IMR-90 (cell line): ENCODE measurements at regions not wholly inside any gene's neighbourhood (a gene's known extent, or its start where the extent isn't known, plus 50 kb on each side); places are given as distances from the start of the nearest gene placed in this dataset.

ENCODE experiments used
- ATAC-seq: fragments of 200-7000 bp; cut with Tn5 transposase; 2 replicates; pipeline ENCODE4 v1.9.1; 2020; ENCODE audit warnings: low read depth, mild to moderate bottlenecking, moderate library complexity
- BruUV-seq: library from RNA; stranded (reverse); fragments of 400-500 nt; replicated peaks from 2 replicates; lab custom pipeline; 2021; lab: Mats Ljungman, UMichigan
- CTCF ChIA-PET: fragments of 300-600 bp; formaldehyde crosslinking; extraction: SDS; loops from one replicate; lab custom pipeline; 2021; ENCODE audit warnings: antibody characterized with exemption; lab: Yijun Ruan, JAX
- POLR2A ChIA-PET: fragments of 300-600 bp; sonication (Branson Sonifier 250); formaldehyde crosslinking; loops from one replicate; lab custom pipeline; 2022; ENCODE audit warnings: antibody characterized with exemption; ENCODE audit not compliant: unreplicated experiment; lab: Charles Lee
- DNase-seq: peaks from one replicate; pipeline ENCODE4 v3.0.0; 2013
- H2AFZ ChIP-seq: replicated peaks from 2 replicates; pipeline ENCODE3; 2013; ENCODE audit warnings: low read length, mild to moderate bottlenecking; ENCODE audit not compliant: poor library complexity
- H2AK5ac ChIP-seq: 2 replicates; pipeline ENCODE4 v1.6.1; 2013; ENCODE audit warnings: low read depth, low read length, inconsistent platforms
- H2AK9ac ChIP-seq: replicated peaks from 2 replicates; pipeline ENCODE3; 2013; ENCODE audit warnings: mild to moderate bottlenecking, low read depth, low read length, moderate library complexity; ENCODE audit not compliant: poor library complexity
- H2BK120ac ChIP-seq: 2 replicates; pipeline ENCODE4 v1.6.1; 2013; ENCODE audit warnings: low read depth, low read length, inconsistent platforms
- H2BK15ac ChIP-seq: 3 replicates; pipeline ENCODE4 v1.6.1; 2013; ENCODE audit warnings: low read depth, low read length, inconsistent platforms
- H2BK20ac ChIP-seq: 2 replicates; pipeline ENCODE4 v1.6.1; 2013; ENCODE audit warnings: low read depth, mild to moderate bottlenecking, inconsistent platforms, low read length, moderate library complexity
- H2BK5ac ChIP-seq: 2 replicates; pipeline ENCODE4 v1.6.1; 2013; ENCODE audit warnings: mild to moderate bottlenecking, low read depth, low read length, inconsistent platforms; ENCODE audit not compliant: poor library complexity, severe bottlenecking
- H3K14ac ChIP-seq: replicated peaks from 2 replicates; pipeline ENCODE4 v1.6.1; 2013; ENCODE audit warnings: low read depth, low read length, inconsistent platforms
- H3K18ac ChIP-seq: 2 replicates; pipeline ENCODE4 v1.6.1; 2013; ENCODE audit warnings: low read depth, low read length, control low read depth
- H3K23ac ChIP-seq: 2 replicates; pipeline ENCODE4 v1.6.1; 2013; ENCODE audit warnings: low read depth, low read length, inconsistent platforms
- H3K27ac ChIP-seq: 2 replicates; pipeline ENCODE4 v1.5.1; 2013; ENCODE audit warnings: mild to moderate bottlenecking, control low read depth, low read length; ENCODE audit not compliant: insufficient read depth
- H3K27me3 ChIP-seq: 2 replicates; pipeline ENCODE4 v1.6.1; 2013; ENCODE audit warnings: low read length; ENCODE audit not compliant: control insufficient read depth, insufficient read depth
- H3K36me3 ChIP-seq: 2 replicates; pipeline ENCODE4 v1.6.1; 2013; ENCODE audit warnings: low read length, mixed read lengths; ENCODE audit not compliant: control insufficient read depth, insufficient read depth
- H3K4ac ChIP-seq: 2 replicates; pipeline ENCODE4 v1.6.1; 2013; ENCODE audit warnings: low read depth, low read length, inconsistent platforms
- H3K4me1 ChIP-seq: 2 replicates; pipeline ENCODE4 v1.6.1; 2013; ENCODE audit warnings: low read length, mixed read lengths; ENCODE audit not compliant: control insufficient read depth, insufficient read depth
- H3K4me2 ChIP-seq: 2 replicates; pipeline ENCODE4 v1.6.1; 2013; ENCODE audit warnings: low read depth, mild to moderate bottlenecking, control low read depth, low read length, moderate library complexity
- H3K4me3 ChIP-seq: 2 replicates; pipeline ENCODE4 v1.5.1; 2013; ENCODE audit warnings: low read depth, mild to moderate bottlenecking, control low read depth, low read length, moderate library complexity; ENCODE audit not compliant: insufficient read depth
- H3K56ac ChIP-seq: 2 replicates; pipeline ENCODE4 v1.6.1; 2013; ENCODE audit warnings: low read length, inconsistent platforms; ENCODE audit not compliant: insufficient read depth; ENCODE audit errors: extremely low read depth
- H3K79me1 ChIP-seq, 2 experiments: 2 replicates each; pipeline ENCODE4 v1.6.1; 2013; ENCODE audit warnings: low read length in 2 of 2, inconsistent platforms in 1 of 2, low read depth in 1 of 2
- H3K9ac ChIP-seq: 2 replicates; pipeline ENCODE4 v1.6.1; 2013; ENCODE audit warnings: low read depth, low read length, control low read depth
- H3K9me1 ChIP-seq: 2 replicates; pipeline ENCODE4 v1.6.1; 2013; ENCODE audit warnings: low read length, inconsistent platforms; ENCODE audit not compliant: insufficient read depth
- H3K9me3 ChIP-seq: 2 replicates; pipeline ENCODE4 v1.6.1; 2013; ENCODE audit warnings: low read length; ENCODE audit not compliant: control insufficient read depth, insufficient read depth
- H4K20me1 ChIP-seq: 2 replicates; pipeline ENCODE4 v1.6.1; 2013; ENCODE audit warnings: low read length, inconsistent platforms; ENCODE audit not compliant: insufficient read depth
- H4K5ac ChIP-seq: 2 replicates; pipeline ENCODE4 v1.6.1; 2013; ENCODE audit warnings: mild to moderate bottlenecking, low read depth, low read length, control low read depth
- H4K8ac ChIP-seq, 2 experiments: 2 replicates each; pipeline ENCODE4 v1.6.1; 2013; ENCODE audit warnings: low read depth in 2 of 2, low read length in 2 of 2, control low read depth in 1 of 2, inconsistent platforms in 1 of 2
- H4K91ac ChIP-seq: 2 replicates; pipeline ENCODE4 v1.6.1; 2013; ENCODE audit warnings: low read depth, low read length, inconsistent platforms; ENCODE audit not compliant: insufficient read depth
- BHLHE40 ChIP-seq: fragments of 150-350 bp; IDR thresholded peaks from 2 replicates; pipeline ENCODE4 v1.6.1; 2016; ENCODE audit warnings: mild to moderate bottlenecking, low read depth, low read length
- CHD1 ChIP-seq: IDR thresholded peaks from 2 replicates; pipeline ENCODE4 v1.6.1; 2012; ENCODE audit warnings: low read depth, low read length, improper control_type of control experiment
- FOS ChIP-seq: fragments of 150-350 bp; IDR thresholded peaks from 2 replicates; pipeline ENCODE4 v1.6.1; 2016; ENCODE audit warnings: low read depth, low read length
- MAFK ChIP-seq: IDR thresholded peaks from 2 replicates; pipeline ENCODE4 v1.6.1; 2012; ENCODE audit warnings: low read depth, low read length, improper control_type of control experiment
- MAZ ChIP-seq: IDR thresholded peaks from 2 replicates; pipeline ENCODE4 v1.6.1; 2012; ENCODE audit warnings: low read depth, mild to moderate bottlenecking, low read length, improper control_type of control experiment, moderate library complexity, borderline replicate concordance
- MXI1 ChIP-seq: IDR thresholded peaks from 2 replicates; pipeline ENCODE4 v1.6.1; 2012; ENCODE audit warnings: low read depth, mild to moderate bottlenecking, low read length, moderate library complexity, borderline replicate concordance
- NFE2L2 ChIP-seq: fragments of 150-350 bp; IDR thresholded peaks from 2 replicates; pipeline ENCODE4 v1.6.1; 2016; ENCODE audit warnings: low read depth, mild to moderate bottlenecking, low read length
- POLR2A ChIP-seq: IDR thresholded peaks from 2 replicates; pipeline ENCODE4 v1.6.1; 2012; ENCODE audit warnings: mild to moderate bottlenecking, low read depth, low read length
- RFX5 ChIP-seq: IDR thresholded peaks from 2 replicates; pipeline ENCODE4 v1.8.0; 2012; ENCODE audit warnings: low read depth, mild to moderate bottlenecking, low read length, moderate library complexity
- SMC3 ChIP-seq: fragments of 150-350 bp; IDR thresholded peaks from 2 replicates; pipeline ENCODE4 v1.6.1; 2016; ENCODE audit warnings: low read depth, mild to moderate bottlenecking, antibody characterized with exemption, low read length, moderate library complexity
- WGBS, 2 experiments: methylation state at CpG; one replicate each; pipeline versions ENCODE4 v1.1.5 to v1.1.7; 2013; ENCODE audit warnings: missing lambda C conversion rate in 2 of 2; ENCODE audit not compliant: insufficient read length in 1 of 2; ENCODE audit errors: extremely low coverage in 2 of 2; 5-methylcytosine and 5-hydroxymethylcytosine counted together
- dilution Hi-C: fragments of 300-500 bp; cut with HindIII; formaldehyde crosslinking; loops from one replicate; pipeline ENCODE4 v1.14.3; 2018; ENCODE audit warnings: low sequenced_read_pairs; ENCODE audit not compliant: unreplicated experiment
- in situ Hi-C: fragments of 300-500 bp; cut with MboI; formaldehyde crosslinking; loops from 3 replicates; pipeline ENCODE4 v1.14.3; 2019; ENCODE audit warnings: low sequenced_read_pairs, inconsistent platforms, mixed read lengths
- intact Hi-C: fragments of 100-400 bp; cut with micrococcal nuclease; formaldehyde crosslinking; loops from 2 replicates; pipeline ENCODE4 v1.10.0; 2022
- TF ChIP-seq, protein P1 (sequence below): fragments of 150-350 bp; IDR thresholded peaks from 2 replicates; pipeline ENCODE4 v1.6.1; 2017; ENCODE audit warnings: mild to moderate bottlenecking, antibody characterized with exemption, low read length, low read depth
- TF ChIP-seq, protein P2 (sequence below): fragments of 150-350 bp; IDR thresholded peaks from 2 replicates; pipeline ENCODE4 v1.6.1; 2016; ENCODE audit warnings: low read depth, mild to moderate bottlenecking, low read length, moderate library complexity, borderline replicate concordance
- TF ChIP-seq, protein P3 (sequence below): conservative IDR thresholded peaks from 2 replicates; pipeline ENCODE4 v1.5.1; 2012; ENCODE audit warnings: mild to moderate bottlenecking, low read depth, low read length, improper control_type of control experiment

DNA sequence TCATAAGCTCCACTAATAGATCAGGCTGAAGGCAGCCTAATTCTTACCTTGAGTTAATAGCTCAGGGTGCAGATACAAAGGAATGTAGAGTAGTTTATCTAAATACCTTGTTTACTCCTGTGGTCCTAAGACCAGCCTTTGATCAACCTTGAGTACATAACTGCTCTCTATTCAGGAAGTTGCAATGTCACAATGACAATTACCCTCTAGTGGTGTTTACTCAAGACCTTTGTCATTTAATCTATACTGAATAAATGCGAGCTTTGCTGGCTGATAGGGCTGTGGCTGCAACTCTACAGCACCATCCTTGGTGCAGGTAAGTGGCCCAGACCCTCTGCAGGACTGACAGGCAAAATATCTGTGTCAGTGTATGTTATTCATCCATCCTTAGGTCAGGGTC is 282.7 kb downstream of the ATXN7L3B start:
- H2AFZ ChIP-seq = no peak overlapping the region
- H3K4me3 ChIP-seq = no peak overlapping the region
- no peak overlapping the region for H4K5ac ChIP-seq
- no peak overlapping the region for H4K8ac ChIP-seq
- ATAC-seq (no peak), DNase-seq (no peak)
- H2BK5ac ChIP-seq = no peak overlapping the region
- BruUV-seq = no TSS peak
- no peak overlapping the region for H3K23ac ChIP-seq
- dilution Hi-C loops (no loop called here), in situ Hi-C loops (no loop called here), intact Hi-C loops (no loop called here)
- H3K14ac ChIP-seq = no peak overlapping the region
- POLR2A ChIA-PET = no interaction called here
- no peaks in the 10 kb centered on the region for H3K4me1 ChIP-seq
- no peaks in the 10 kb centered on the region for H3K9me3 ChIP-seq
- H4K91ac ChIP-seq = no peak overlapping the region
- no peak overlapping the region for H3K56ac ChIP-seq
- H3K4me2 ChIP-seq = no peak overlapping the region
- no peak overlapping the region for H3K27ac ChIP-seq
- H3K18ac ChIP-seq = no peak overlapping the region
- no peaks in the 10 kb centered on the region for H4K20me1 ChIP-seq
- H2BK20ac ChIP-seq = no peak overlapping the region
- H3K4ac ChIP-seq = no peak overlapping the region
- H2AK5ac ChIP-seq = no peak overlapping the region
- no peak overlapping the region for H2BK120ac ChIP-seq
- no peak overlapping the region for H3K9ac ChIP-seq
- no peaks in the 10 kb centered on the region for H3K79me1 ChIP-seq
- no peaks in the 10 kb centered on the region for H3K27me3 ChIP-seq
- no peak for TF ChIP-seq MAZ
- no peak for TF ChIP-seq FOS
- no peak for TF ChIP-seq SMC3
- no peak for TF ChIP-seq RFX5
- TF ChIP-seq, protein P1, sequence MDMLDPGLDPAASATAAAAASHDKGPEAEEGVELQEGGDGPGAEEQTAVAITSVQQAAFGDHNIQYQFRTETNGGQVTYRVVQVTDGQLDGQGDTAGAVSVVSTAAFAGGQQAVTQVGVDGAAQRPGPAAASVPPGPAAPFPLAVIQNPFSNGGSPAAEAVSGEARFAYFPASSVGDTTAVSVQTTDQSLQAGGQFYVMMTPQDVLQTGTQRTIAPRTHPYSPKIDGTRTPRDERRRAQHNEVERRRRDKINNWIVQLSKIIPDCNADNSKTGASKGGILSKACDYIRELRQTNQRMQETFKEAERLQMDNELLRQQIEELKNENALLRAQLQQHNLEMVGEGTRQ = no peak
- TF ChIP-seq CHD1 = no peak
- TF ChIP-seq MXI1 = no peak
- no peak for TF ChIP-seq POLR2A
- TF ChIP-seq, protein P2, sequence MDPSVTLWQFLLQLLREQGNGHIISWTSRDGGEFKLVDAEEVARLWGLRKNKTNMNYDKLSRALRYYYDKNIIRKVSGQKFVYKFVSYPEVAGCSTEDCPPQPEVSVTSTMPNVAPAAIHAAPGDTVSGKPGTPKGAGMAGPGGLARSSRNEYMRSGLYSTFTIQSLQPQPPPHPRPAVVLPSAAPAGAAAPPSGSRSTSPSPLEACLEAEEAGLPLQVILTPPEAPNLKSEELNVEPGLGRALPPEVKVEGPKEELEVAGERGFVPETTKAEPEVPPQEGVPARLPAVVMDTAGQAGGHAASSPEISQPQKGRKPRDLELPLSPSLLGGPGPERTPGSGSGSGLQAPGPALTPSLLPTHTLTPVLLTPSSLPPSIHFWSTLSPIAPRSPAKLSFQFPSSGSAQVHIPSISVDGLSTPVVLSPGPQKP = no peak
- no peak for TF ChIP-seq NFE2L2
- TF ChIP-seq, protein P3, sequence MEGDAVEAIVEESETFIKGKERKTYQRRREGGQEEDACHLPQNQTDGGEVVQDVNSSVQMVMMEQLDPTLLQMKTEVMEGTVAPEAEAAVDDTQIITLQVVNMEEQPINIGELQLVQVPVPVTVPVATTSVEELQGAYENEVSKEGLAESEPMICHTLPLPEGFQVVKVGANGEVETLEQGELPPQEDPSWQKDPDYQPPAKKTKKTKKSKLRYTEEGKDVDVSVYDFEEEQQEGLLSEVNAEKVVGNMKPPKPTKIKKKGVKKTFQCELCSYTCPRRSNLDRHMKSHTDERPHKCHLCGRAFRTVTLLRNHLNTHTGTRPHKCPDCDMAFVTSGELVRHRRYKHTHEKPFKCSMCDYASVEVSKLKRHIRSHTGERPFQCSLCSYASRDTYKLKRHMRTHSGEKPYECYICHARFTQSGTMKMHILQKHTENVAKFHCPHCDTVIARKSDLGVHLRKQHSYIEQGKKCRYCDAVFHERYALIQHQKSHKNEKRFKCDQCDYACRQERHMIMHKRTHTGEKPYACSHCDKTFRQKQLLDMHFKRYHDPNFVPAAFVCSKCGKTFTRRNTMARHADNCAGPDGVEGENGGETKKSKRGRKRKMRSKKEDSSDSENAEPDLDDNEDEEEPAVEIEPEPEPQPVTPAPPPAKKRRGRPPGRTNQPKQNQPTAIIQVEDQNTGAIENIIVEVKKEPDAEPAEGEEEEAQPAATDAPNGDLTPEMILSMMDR = no peak
- TF ChIP-seq BHLHE40 = no peak
- TF ChIP-seq MAFK = no peak
- H3K9me1 ChIP-seq = no peaks in the 10 kb centered on the region
- H2BK15ac ChIP-seq = no peak overlapping the region
- no peaks in the 10 kb centered on the region for H3K36me3 ChIP-seq
- CTCF ChIA-PET = interaction anchor here (1.1 kb wide), 1 partner anchor 71 kb away, joined by 3 read pairs; no protein-coding TSS in a partner anchor
- H2AK9ac ChIP-seq = no peak overlapping the region
- no CpG with 5 or more reads among the region's 1 CpG for WGBS, 2 experiments
